H9 (cell line): ENCODE measurements at regions not wholly inside any gene's neighbourhood (a gene's known extent, or its start where the extent isn't known, plus 50 kb on each side); places are given as distances from the start of the nearest gene placed in this dataset.

Source experiments
- DNase-seq: peaks from one replicate; pipeline ENCODE4 v3.0.0-alpha.2; 2017
- H2AFZ ChIP-seq: one replicate; pipeline ENCODE4 v1.6.1; 2013; ENCODE audit warnings: mild to moderate bottlenecking, low read length, control low read depth, moderate library complexity
- H2AK5ac ChIP-seq: 2 replicates; pipeline ENCODE4 v1.6.1; 2013; ENCODE audit warnings: low read length, control low read depth, mixed read lengths; ENCODE audit not compliant: insufficient read length
- H2BK120ac ChIP-seq: one replicate; pipeline ENCODE4 v1.6.1; 2013; ENCODE audit warnings: low read depth, mild to moderate bottlenecking, low read length, control low read depth, inconsistent platforms; ENCODE audit not compliant: poor library complexity, severe bottlenecking
- H2BK12ac ChIP-seq: 2 replicates; pipeline ENCODE4 v1.6.1; 2013; ENCODE audit warnings: low read length, control low read depth, mixed read lengths, low read depth; ENCODE audit not compliant: insufficient read length
- H2BK15ac ChIP-seq: 2 replicates; pipeline ENCODE4 v1.6.1; 2013; ENCODE audit warnings: low read depth, low read length, control low read depth
- H2BK20ac ChIP-seq: one replicate; pipeline ENCODE4 v1.6.1; 2013; ENCODE audit warnings: low read depth, mild to moderate bottlenecking, low read length, control low read depth, inconsistent platforms; ENCODE audit not compliant: poor library complexity, severe bottlenecking
- H2BK5ac ChIP-seq: 2 replicates; pipeline ENCODE4 v1.6.1; 2013; ENCODE audit warnings: low read length, control low read depth, mixed read lengths; ENCODE audit not compliant: insufficient read length
- H3K14ac ChIP-seq: 2 replicates; pipeline ENCODE4 v1.6.1; 2013; ENCODE audit warnings: low read length, control low read depth; ENCODE audit not compliant: insufficient read depth
- H3K18ac ChIP-seq: 2 replicates; pipeline ENCODE4 v1.6.1; 2013; ENCODE audit warnings: low read depth, mild to moderate bottlenecking, mixed read lengths, low read length, control low read depth; ENCODE audit not compliant: insufficient read length
- H3K23ac ChIP-seq: 2 replicates; pipeline ENCODE4 v1.6.1; 2013; ENCODE audit warnings: low read length, control low read depth, mixed read lengths, low read depth; ENCODE audit not compliant: insufficient read length
- H3K23me2 ChIP-seq: 2 replicates; pipeline ENCODE4 v1.6.1; 2013; ENCODE audit warnings: low read depth, mild to moderate bottlenecking, mixed read lengths, low read length, control low read depth; ENCODE audit not compliant: insufficient read length, poor library complexity, severe bottlenecking
- H3K27ac ChIP-seq: 2 replicates; pipeline ENCODE4 v1.5.1; 2013; ENCODE audit warnings: low read length, control low read depth, mixed read lengths, low read depth; ENCODE audit not compliant: insufficient read length
- H3K27me3 ChIP-seq: 2 replicates; pipeline ENCODE4 v1.6.1; 2013; ENCODE audit warnings: low read length, control low read depth, inconsistent platforms; ENCODE audit not compliant: insufficient read depth
- H3K4ac ChIP-seq: 2 replicates; pipeline ENCODE4 v1.6.1; 2013; ENCODE audit warnings: low read depth, mild to moderate bottlenecking, control low read depth, inconsistent platforms, low read length, moderate library complexity
- H3K4me1 ChIP-seq: 2 replicates; pipeline ENCODE4 v1.6.1; 2013; ENCODE audit warnings: low read length, control low read depth, inconsistent platforms; ENCODE audit not compliant: insufficient read depth
- H3K4me2 ChIP-seq: 2 replicates; pipeline ENCODE4 v1.6.1; 2013; ENCODE audit warnings: low read length, control low read depth, mixed read lengths; ENCODE audit not compliant: insufficient read length, insufficient read depth
- H3K56ac ChIP-seq: 2 replicates; pipeline ENCODE4 v1.6.1; 2013; ENCODE audit warnings: low read depth, mild to moderate bottlenecking, mixed read lengths, low read length, control low read depth; ENCODE audit not compliant: insufficient read length
- H3K79me1 ChIP-seq: 2 replicates; pipeline ENCODE4 v1.6.1; 2013; ENCODE audit warnings: low read depth, mild to moderate bottlenecking, moderate library complexity, low read length, control low read depth, inconsistent platforms; ENCODE audit not compliant: insufficient read depth, poor library complexity, severe bottlenecking
- H3K79me2 ChIP-seq: 2 replicates; pipeline ENCODE4 v1.6.1; 2013; ENCODE audit warnings: low read length, control low read depth, inconsistent platforms; ENCODE audit not compliant: insufficient read depth
- H3K9ac ChIP-seq: 2 replicates; pipeline ENCODE4 v1.6.1; 2013; ENCODE audit warnings: low read length, control low read depth, mixed read lengths; ENCODE audit not compliant: insufficient read length; ENCODE audit errors: extremely low read depth
- H3K9me3 ChIP-seq: one replicate; pipeline ENCODE4 v1.6.1; 2013; ENCODE audit warnings: low read depth, low read length, inconsistent platforms; ENCODE audit not compliant: control insufficient read depth
- H3T11ph ChIP-seq: one replicate; pipeline ENCODE4 v1.6.1; 2013; ENCODE audit warnings: mild to moderate bottlenecking, low read length, control low read depth, inconsistent platforms
- H4K20me1 ChIP-seq: one replicate; pipeline ENCODE4 v1.6.1; 2013; ENCODE audit not compliant: control insufficient read depth, insufficient read length, insufficient read depth
- H4K5ac ChIP-seq: 2 replicates; pipeline ENCODE4 v1.6.1; 2013; ENCODE audit warnings: low read depth, mild to moderate bottlenecking, mixed read lengths, low read length, control low read depth; ENCODE audit not compliant: insufficient read length
- H4K8ac ChIP-seq: replicated peaks from 2 replicates; pipeline ENCODE4 v1.6.1; 2013; ENCODE audit warnings: low read length, control low read depth, mixed read lengths, low read depth; ENCODE audit not compliant: insufficient read length
- H4K91ac ChIP-seq: 2 replicates; pipeline ENCODE4 v1.6.1; 2013; ENCODE audit warnings: low read depth, mild to moderate bottlenecking, moderate library complexity, mixed read lengths, low read length, control low read depth; ENCODE audit not compliant: insufficient read length
- H3K27ac Mint-ChIP-seq, 3 experiments: 2 replicates in 2 of 3; 3 replicates in 1 of 3; pipeline ENCODE4 v1.8.0; 2020 to 2021; ENCODE audit warnings: mixed read lengths in 3 of 3, mild to moderate bottlenecking in 1 of 3, moderate library complexity in 1 of 3
- H3K27me3 Mint-ChIP-seq: 2 replicates; pipeline ENCODE4 v1.8.0; 2021; ENCODE audit warnings: low read depth, mild to moderate bottlenecking, moderate library complexity, mixed read lengths
- H3K36me3 Mint-ChIP-seq, 3 experiments: 2 replicates in 2 of 3; 3 replicates in 1 of 3; pipeline ENCODE4 v1.8.0; 2020 to 2021; ENCODE audit warnings: low read depth in 3 of 3, mixed read lengths in 3 of 3; ENCODE audit not compliant: insufficient read depth in 1 of 3
- H3K4me1 Mint-ChIP-seq, 2 experiments: 2 replicates each; pipeline ENCODE4 v1.8.0; 2020; ENCODE audit warnings: mixed read lengths in 2 of 2
- H3K4me3 Mint-ChIP-seq, 2 experiments: 2 replicates in 1 of 2; 3 replicates in 1 of 2; pipeline ENCODE4 v1.8.0; 2020 to 2021; ENCODE audit warnings: mild to moderate bottlenecking in 2 of 2, mixed read lengths in 2 of 2, moderate library complexity in 1 of 2
- H3K9me3 Mint-ChIP-seq, 2 experiments: 2 replicates in 1 of 2; 3 replicates in 1 of 2; pipeline ENCODE4 v1.8.0; 2020; ENCODE audit warnings: mild to moderate bottlenecking in 2 of 2, mixed read lengths in 2 of 2, moderate library complexity in 1 of 2
- WGBS: extraction: QIAGEN DNeasy Blood & Tissue Kit; methylation state at CpG from one replicate; pipeline ENCODE4 v1.1.7; 2013; ENCODE audit warnings: missing lambda C conversion rate, low lambda C conversion rate, mixed read lengths; ENCODE audit not compliant: insufficient read length; ENCODE audit errors: extremely low coverage; 5-methylcytosine and 5-hydroxymethylcytosine counted together
- TF ChIP-seq, protein P1 (sequence below): fragments of 200-600 bp; sonication (generic); conservative IDR thresholded peaks from 3 replicates; pipeline ENCODE4 v1.8.0; 2021; ENCODE audit warnings: antibody characterized with exemption, mild to moderate bottlenecking

DNA sequence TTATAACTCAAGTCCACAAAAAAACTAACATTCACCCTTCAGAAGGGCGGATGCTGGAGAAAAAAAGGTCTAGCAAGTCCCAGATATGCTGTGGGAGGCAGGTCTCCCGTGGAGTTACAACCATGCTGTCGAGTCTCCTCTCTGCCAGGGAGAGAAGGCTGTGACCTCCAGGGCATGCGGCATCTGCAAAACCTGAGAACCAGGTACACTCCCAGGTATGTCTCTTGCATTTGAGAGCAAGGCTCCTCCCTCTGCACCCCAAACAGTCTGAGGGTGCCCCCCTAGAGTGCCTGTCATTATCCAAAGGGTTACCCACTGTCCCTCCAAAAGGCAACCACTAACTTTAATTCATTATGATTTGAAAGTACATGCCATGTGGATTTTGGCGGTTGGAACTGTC is 134.0 kb downstream of the IRX2 start:
- TF ChIP-seq, protein P1, sequence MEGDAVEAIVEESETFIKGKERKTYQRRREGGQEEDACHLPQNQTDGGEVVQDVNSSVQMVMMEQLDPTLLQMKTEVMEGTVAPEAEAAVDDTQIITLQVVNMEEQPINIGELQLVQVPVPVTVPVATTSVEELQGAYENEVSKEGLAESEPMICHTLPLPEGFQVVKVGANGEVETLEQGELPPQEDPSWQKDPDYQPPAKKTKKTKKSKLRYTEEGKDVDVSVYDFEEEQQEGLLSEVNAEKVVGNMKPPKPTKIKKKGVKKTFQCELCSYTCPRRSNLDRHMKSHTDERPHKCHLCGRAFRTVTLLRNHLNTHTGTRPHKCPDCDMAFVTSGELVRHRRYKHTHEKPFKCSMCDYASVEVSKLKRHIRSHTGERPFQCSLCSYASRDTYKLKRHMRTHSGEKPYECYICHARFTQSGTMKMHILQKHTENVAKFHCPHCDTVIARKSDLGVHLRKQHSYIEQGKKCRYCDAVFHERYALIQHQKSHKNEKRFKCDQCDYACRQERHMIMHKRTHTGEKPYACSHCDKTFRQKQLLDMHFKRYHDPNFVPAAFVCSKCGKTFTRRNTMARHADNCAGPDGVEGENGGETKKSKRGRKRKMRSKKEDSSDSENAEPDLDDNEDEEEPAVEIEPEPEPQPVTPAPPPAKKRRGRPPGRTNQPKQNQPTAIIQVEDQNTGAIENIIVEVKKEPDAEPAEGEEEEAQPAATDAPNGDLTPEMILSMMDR: no peak
- Histone ChIP-seq H3K27ac (no peak overlapping the region), H3K4me1 (no peaks in the 10 kb centered on the region), H4K20me1 (no peaks in the 10 kb centered on the region), H2BK5ac (no peak overlapping the region), H2BK120ac (no peak overlapping the region), H3K9me3 (no peaks in the 10 kb centered on the region), H3K79me1 (no peaks in the 10 kb centered on the region), H3K27me3 (no peaks in the 10 kb centered on the region), H2BK15ac (no peak overlapping the region), H2BK12ac (no peak overlapping the region), H4K91ac (no peak overlapping the region), H3T11ph (no peak overlapping the region), H3K56ac (no peak overlapping the region), H2AK5ac (no peak overlapping the region), H3K23ac (no peak overlapping the region), H3K4me2 (no peak overlapping the region), H3K79me2 (no peaks in the 10 kb centered on the region), H3K18ac (no peak overlapping the region), H3K14ac (no peak overlapping the region), H4K5ac (no peak overlapping the region), H2BK20ac (no peak overlapping the region), H3K4ac (no peak overlapping the region), H3K9ac (no peak overlapping the region), H2AFZ (no peak overlapping the region), H4K8ac (no peak overlapping the region), H3K23me2 (no peaks in the 10 kb centered on the region)
- no peak for DNase-seq
- H3K4me1 Mint-ChIP-seq: no peaks in the 10 kb centered on the region
- no peak overlapping the region for H3K27ac Mint-ChIP-seq
- no peak overlapping the region for H3K4me3 Mint-ChIP-seq
- no peaks in the 10 kb centered on the region for H3K36me3 Mint-ChIP-seq
- H3K9me3 Mint-ChIP-seq: no peaks in the 10 kb centered on the region; a peak in 1 of 5 replicates
- WGBS: no CpG with 5 or more reads among the region's 5 CpGs
- peaks cover 4% of the 10 kb centered on the region for H3K27me3 Mint-ChIP-seq
